A549 (cell line): ENCODE measurements at regions not wholly inside any gene's neighbourhood (a gene's known extent, or its start where the extent isn't known, plus 50 kb on each side); places are given as distances from the start of the nearest gene placed in this dataset.

Source experiments
- CBX2 ChIP-seq: fragments of 200-600 bp; sonication (generic); IDR thresholded peaks from 2 replicates; pipeline ENCODE4 v1.6.1; 2016; ENCODE audit warnings: low read depth, mild to moderate bottlenecking, borderline replicate concordance
- CTCF ChIP-seq: fragments of >200 bp; sonication (Bioruptor Twin); formaldehyde crosslinking; IDR thresholded peaks from 3 replicates; pipeline ENCODE4 v1.5.1; 2016
- EHMT2 ChIP-seq: fragments of 200-600 bp; sonication (generic); IDR thresholded peaks from 2 replicates; pipeline ENCODE4 v1.6.1; 2016; ENCODE audit warnings: antibody characterized with exemption, low read depth, mild to moderate bottlenecking, moderate library complexity
- EP300 ChIP-seq, 2 experiments: fragments of >200 bp; sonication (Bioruptor Twin); formaldehyde crosslinking; IDR thresholded peaks; 2 replicates in 1 of 2; 3 replicates in 1 of 2; pipeline ENCODE4 v1.6.1; 2016 to 2017
- FOXS1 ChIP-seq: fragments of 250-450 bp; sonication (Bioruptor Pico); IDR thresholded peaks from 2 replicates; pipeline ENCODE4 v1.5.0; 2020; ENCODE audit warnings: mild to moderate bottlenecking, moderate library complexity
- JUN ChIP-seq, 2 experiments: fragments of >200 bp; sonication (Bioruptor Twin); formaldehyde crosslinking; IDR thresholded peaks; 2 replicates in 1 of 2; 3 replicates in 1 of 2; pipeline ENCODE4 v1.6.1; 2016 to 2017
- NPAS2 ChIP-seq: fragments of 250-450 bp; sonication (Bioruptor Pico); IDR thresholded peaks from 2 replicates; pipeline ENCODE4 v1.8.0; 2022; ENCODE audit warnings: mild to moderate bottlenecking, moderate library complexity, borderline replicate concordance
- POLR2A ChIP-seq: IDR thresholded peaks from 2 replicates; pipeline ENCODE4 v1.6.1; 2012; ENCODE audit warnings: mild to moderate bottlenecking, low read length
- RARB ChIP-seq: fragments of 250-450 bp; sonication (Bioruptor Pico); IDR thresholded peaks from 2 replicates; pipeline ENCODE4 v1.8.0; 2021; ENCODE audit warnings: mild to moderate bottlenecking, moderate library complexity
- RCOR1 ChIP-seq: fragments of 150-350 bp; IDR thresholded peaks from 2 replicates; pipeline ENCODE4 v1.6.1; 2014; ENCODE audit warnings: antibody characterized with exemption, low read length, low read depth
- REST ChIP-seq: fragments of 200-600 bp; sonication (generic); IDR thresholded peaks from 2 replicates; pipeline ENCODE4 v1.6.1; 2016; ENCODE audit warnings: antibody characterized with exemption, mild to moderate bottlenecking, moderate library complexity
- TP53 ChIP-seq: fragments of 250-450 bp; sonication (Bioruptor Pico); IDR thresholded peaks from 2 replicates; pipeline ENCODE4 v1.5.0; 2021; ENCODE audit warnings: mild to moderate bottlenecking, moderate library complexity
- ZC3H11A ChIP-seq: fragments of 450-650 bp; IDR thresholded peaks from 2 replicates; pipeline ENCODE4 v1.6.1; 2014; ENCODE audit warnings: antibody characterized with exemption, mild to moderate bottlenecking

- TF ChIP-seq POLR2A (no peak), CTCF (no peak), REST (no peak), EP300 (IDR thresholded peaks at IDR 0.05) (no peak), JUN (IDR thresholded peaks at IDR 0.05) (no peak), NPAS2 (CRISPR knock-in tag) (no peak), TP53 (CRISPR knock-in tag) (no peak), CBX2 (no peak), EHMT2 (no peak), ZC3H11A (no peak), RCOR1 (no peak), FOXS1 (CRISPR knock-in tag) (no peak), RARB (CRISPR knock-in tag) (no peak)
Observed at GRCh38 chr3:66884659-66885058, 113.4 kb upstream of the KBTBD8 start.
